RPMI8226 (cell line): ENCODE measurements at regions not wholly inside any gene's neighbourhood (a gene's known extent, or its start where the extent isn't known, plus 50 kb on each side); places are given as distances from the start of the nearest gene placed in this dataset.

Experiments used
- DNase-seq: peaks from one replicate; pipeline ENCODE4 v3.0.0-alpha.2; 2015

DNA sequence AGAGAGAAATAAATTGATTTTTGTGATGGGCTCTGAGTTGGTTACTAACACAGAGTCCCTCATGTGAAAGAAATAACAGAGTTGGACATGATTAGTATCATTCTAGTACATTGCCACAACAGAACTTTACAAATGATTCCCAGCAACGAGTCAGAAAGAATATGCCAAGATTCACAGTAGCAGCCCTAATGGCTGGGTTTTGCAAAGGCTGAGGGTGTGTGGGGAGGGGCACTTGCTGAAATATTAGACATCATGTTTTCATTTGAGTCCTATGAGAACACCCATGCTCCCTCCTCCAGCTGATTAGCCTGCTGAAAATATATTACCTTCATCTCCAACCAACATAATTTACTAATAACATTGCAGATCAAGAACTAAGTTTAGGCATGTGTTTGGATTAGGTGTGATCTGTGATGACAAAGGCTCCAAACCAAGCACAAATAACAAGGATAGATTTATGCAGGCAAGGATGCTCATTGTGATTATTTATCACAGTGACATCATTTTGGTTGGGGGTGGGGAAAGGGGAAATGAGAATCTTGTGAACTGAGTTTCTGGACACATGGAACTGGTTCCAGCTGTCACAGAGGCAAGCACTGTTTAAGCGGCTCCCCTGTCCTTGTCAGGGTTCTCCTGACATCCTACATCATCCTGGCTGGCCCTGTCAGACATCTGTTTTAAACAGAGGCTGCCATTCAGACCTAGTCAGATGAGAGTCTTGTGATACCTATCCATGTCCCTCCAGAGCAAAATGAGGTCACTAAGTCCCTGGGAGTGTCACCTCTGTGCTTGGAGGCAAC, 205.8 kb upstream of the NCKAP5 start:
- DNase-seq, result no peak

GRCh38 chr2:133774654-133775015, 206.4 kb upstream of the NCKAP5 start:
- DNase-seq, result no peak

DNA sequence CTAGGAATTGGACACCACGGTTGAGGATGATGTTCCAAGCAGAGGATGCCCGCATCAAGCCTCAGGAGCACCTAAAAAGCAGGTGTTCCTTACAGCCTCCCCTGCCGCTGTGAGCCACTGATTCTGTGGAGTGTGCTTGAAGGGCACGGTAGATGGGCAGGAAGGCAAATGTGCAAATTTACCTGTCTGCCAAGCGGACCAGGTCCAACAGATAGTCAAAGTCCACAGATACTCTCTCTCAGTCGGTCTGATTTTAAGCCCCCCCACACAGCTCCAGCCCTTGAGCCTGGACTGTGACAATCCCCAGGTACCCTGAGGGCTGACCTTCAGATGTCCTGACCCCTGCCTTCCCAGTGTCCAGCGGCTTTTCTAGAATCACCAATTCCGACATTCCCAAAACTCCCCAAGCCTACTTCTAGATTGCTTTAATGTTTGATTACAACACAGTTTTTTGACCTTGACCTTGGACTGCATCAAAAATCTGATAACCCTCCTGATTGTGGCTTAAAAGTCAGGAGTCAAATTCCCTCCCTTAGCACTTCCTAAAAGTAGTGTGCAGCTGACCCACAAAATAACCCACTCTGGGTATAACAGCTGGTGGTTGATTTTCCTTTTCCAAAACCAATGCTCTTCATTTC, 208.8 kb upstream of the NCKAP5 start:
- DNase-seq, result no peak

DNA sequence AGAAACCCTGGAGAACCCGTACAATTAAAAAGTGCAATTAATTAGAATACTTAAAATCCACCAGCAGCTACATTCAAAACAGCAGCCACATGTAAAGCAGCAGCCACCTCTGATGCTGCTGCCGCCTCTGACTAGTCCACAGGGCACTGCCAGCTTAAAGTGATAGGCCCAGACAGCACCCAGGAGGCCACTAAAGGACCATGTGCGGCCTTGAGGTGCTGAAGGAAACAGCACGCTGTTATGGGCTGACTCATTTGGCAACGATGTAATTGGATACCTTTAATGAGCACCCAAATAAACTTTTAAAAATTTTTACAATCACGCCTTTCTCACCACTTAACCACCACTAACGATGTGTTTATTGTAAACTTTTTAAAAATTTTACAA, 209.3 kb upstream of the NCKAP5 start:
- no peak for DNase-seq

- DNase-seq, result peak; percentile 73
These were observed 212.1 kb upstream of the NCKAP5 start for GRCh38 chr2:133780099-133780996.

DNA sequence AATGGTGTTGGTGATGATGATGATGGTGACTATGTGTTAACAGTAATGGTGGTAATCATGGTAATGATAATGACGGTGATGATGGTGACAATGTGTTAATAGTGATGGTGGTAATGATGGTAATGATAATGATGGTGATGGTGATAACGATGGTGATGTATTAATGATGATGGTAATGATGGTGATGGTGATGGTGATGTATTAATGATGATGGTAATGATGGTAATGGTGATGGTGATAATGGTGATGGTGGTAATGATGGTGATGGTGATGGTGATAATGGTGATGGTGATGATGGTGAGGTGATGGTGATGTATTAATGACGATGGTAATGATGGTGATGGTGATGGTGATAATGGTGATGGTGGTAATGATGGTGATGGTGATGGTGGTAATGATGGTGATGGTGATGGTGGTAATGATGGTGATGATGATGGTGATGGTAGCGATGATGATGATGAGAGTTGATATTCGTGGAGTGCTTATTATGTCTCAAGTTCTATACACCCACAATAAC, 212.8 kb upstream of the NCKAP5 start:
- no peak for DNase-seq

DNA sequence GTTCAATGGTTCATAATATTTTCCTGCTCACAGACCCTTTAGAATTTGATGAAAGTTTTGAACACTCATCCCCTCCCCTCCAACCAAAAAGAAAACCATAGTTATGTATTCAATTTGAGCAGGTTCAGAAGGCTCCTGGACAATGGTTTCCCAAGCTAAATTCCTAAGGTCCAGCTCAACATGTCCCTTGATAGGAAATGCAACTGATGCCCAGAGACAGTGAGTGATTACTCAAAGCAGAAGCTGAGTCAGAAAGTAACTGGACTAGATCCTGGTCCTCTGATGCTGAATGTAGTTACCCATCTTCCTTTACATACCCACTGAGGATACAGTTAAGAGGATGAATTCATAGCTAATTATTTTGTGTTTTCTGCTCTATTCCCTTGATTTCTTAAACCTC, 218.9 kb upstream of the NCKAP5 start:
- no peak for DNase-seq

GRCh38 chr2:133787651-133788050, 219.4 kb upstream of the NCKAP5 start:
- DNase-seq, result no peak

DNA sequence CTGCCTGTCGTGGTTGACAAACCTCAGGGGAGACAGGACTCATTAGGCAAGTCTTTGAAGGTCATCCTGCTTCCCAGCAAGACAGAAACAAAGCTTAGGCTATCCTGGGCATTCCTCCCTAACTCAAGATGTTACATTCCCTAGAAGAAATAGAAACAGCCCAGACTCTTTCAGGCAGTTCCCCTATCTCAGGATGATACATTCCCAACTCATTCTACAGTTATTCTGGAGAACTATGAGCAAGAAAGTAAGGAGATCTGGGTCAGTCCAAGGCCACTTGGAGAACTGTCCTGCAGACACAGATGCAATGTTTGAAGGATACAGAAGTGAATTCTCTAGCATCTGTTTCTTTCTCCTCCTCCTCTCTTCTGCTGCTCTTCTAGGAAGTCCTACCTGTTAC, 220.1 kb upstream of the NCKAP5 start:
- DNase-seq, result no peak

GRCh38 chr2:133789743-133790142, 221.5 kb upstream of the NCKAP5 start:
- no peak for DNase-seq

- DNase-seq, result no peak
These were observed 222.4 kb upstream of the NCKAP5 start for GRCh38 chr2:133790711-133791110.

GRCh38 chr2:133791191-133791590, 222.9 kb upstream of the NCKAP5 start:
- no peak for DNase-seq

DNA sequence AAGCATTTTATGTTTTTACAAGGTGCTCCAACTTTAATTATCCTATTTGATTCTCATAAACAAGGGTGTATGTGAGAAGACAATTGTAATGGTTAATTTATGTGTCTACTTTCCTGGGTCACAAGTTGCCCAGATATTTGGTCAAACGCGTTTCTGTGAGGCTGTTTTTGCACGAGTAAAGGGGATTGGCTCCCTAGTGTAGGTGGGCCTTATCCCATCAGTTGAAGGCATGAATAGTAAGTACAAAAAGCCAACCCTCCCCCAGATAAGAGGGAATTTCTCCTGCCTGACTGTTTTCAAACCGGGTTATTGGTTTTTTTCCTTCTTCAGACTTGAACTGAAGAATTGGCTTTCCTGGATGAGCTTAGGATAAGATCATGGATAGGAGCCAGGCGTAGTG, 224.0 kb upstream of the NCKAP5 start:
- DNase-seq, result no peak

GRCh38 chr2:133794114-133794513, 225.9 kb upstream of the NCKAP5 start:
- no peak for DNase-seq

GRCh38 chr2:133801946-133802345, 233.7 kb upstream of the NCKAP5 start:
- no peak for DNase-seq

GRCh38 chr2:133802409-133803039, 234.3 kb upstream of the NCKAP5 start:
- DNase-seq, result no peak

DNA sequence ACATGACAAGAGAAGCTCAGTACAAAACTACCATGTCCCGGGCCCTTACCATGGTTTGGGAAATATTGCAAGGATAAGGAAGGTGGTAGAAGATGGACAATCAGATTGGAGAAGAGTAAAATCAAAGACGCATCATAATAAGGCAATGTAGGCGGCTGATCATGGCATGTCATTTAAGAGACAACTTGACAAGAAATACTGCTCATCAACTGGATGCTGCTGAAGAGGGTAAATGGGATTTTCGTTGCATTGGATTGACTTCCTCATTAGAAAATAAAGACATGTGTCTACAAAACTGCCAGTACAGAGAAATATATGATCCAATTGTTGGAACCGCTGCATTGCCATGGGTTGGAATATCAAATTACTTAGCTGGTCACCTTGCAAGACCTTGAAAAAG, 238.3 kb upstream of the NCKAP5 start:
- DNase-seq, result no peak

DNA sequence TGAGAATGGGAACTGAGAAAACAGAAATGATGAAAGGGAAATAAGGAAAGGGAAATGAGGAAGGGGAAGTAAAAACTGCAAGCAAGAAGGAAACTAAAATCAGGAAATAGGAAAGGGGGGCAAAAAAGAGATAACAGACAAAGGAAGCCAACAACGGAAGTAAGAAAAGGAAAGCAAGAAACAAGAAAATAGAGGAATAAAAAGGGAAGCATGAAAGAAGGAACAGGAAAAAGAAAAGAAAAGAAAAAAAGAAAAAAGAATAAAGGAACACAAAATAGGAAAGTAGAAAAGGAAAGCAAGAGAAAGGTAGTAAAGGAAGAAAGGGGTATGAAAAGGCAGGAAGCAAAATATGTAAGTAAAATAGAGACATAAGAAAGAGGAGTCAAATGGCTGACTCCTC, 241.2 kb upstream of the NCKAP5 start:
- DNase-seq, result no peak

- DNase-seq, result no peak
These were observed 242.3 kb upstream of the NCKAP5 start for GRCh38 chr2:133810559-133810958.

GRCh38 chr2:133811409-133812125, 243.3 kb upstream of the NCKAP5 start:
- DNase-seq, result no peak

GRCh38 chr2:133812826-133813617, 244.8 kb upstream of the NCKAP5 start:
- DNase-seq, result no peak

- DNase-seq, result no peak
These were observed 246.6 kb upstream of the NCKAP5 start for GRCh38 chr2:133814890-133815289.
